Mesodermal cell (in vitro differentiated cells): ENCODE measurements at regions not wholly inside any gene's neighbourhood (a gene's known extent, or its start where the extent isn't known, plus 50 kb on each side); places are given as distances from the start of the nearest gene placed in this dataset.

Source experiments
- H3K27ac ChIP-seq: 2 replicates; pipeline ENCODE4 v1.7.0; 2013; ENCODE audit warnings: mild to moderate bottlenecking, low read depth, low read length, moderate library complexity; ENCODE audit not compliant: severe bottlenecking
- H3K36me3 ChIP-seq: 2 replicates; pipeline ENCODE4 v1.7.1; 2013; ENCODE audit warnings: mild to moderate bottlenecking, low read length, moderate library complexity; ENCODE audit not compliant: control insufficient read depth, insufficient read depth
- H3K4me1 ChIP-seq: one replicate; pipeline ENCODE4 v1.7.1; 2013; ENCODE audit warnings: mild to moderate bottlenecking, low read length; ENCODE audit not compliant: insufficient read depth, control insufficient read depth, poor library complexity, severe bottlenecking
- H3K4me3 ChIP-seq: 2 replicates; pipeline ENCODE4 v1.7.0; 2013; ENCODE audit warnings: low read length, control low read depth, mild to moderate bottlenecking; ENCODE audit not compliant: insufficient read depth, poor library complexity, severe bottlenecking; ENCODE audit errors: extremely low read depth
- H3K9me3 ChIP-seq: 2 replicates; pipeline ENCODE4 v1.7.1; 2013; ENCODE audit warnings: mild to moderate bottlenecking, low read length, moderate library complexity; ENCODE audit not compliant: control insufficient read depth
- WGBS, 2 experiments: methylation state at CpG; one replicate each; pipeline ENCODE4 v1.1.5; 2013; ENCODE audit warnings: missing lambda C conversion rate in 2 of 2; ENCODE audit not compliant: insufficient coverage in 2 of 2; 5-methylcytosine and 5-hydroxymethylcytosine counted together

- no peak overlapping the region for H3K27ac ChIP-seq
- no peaks in the 10 kb centered on the region for H3K36me3 ChIP-seq
- H3K9me3 ChIP-seq: no peaks in the 10 kb centered on the region
- 96 to 100% methylated on average over 3 to 4 of the region's 4 CpGs for WGBS, 2 experiments
- H3K4me1 ChIP-seq: peaks cover under 1% of the 10 kb centered on the region
- no peak overlapping the region for H3K4me3 ChIP-seq
Observed at GRCh38 chr13:40152922-40153321, 497.5 kb downstream of the COG6 start.

- 86 to 100% methylated on average over 2 of the region's 2 CpGs for WGBS, 2 experiments
- H3K27ac ChIP-seq: no peak overlapping the region
- H3K9me3 ChIP-seq: no peaks in the 10 kb centered on the region
- peaks cover 5% of the 10 kb centered on the region for H3K4me1 ChIP-seq
- no peak overlapping the region for H3K4me3 ChIP-seq
- no peaks in the 10 kb centered on the region for H3K36me3 ChIP-seq
Observed at GRCh38 chr13:40153516-40153915, 498.1 kb downstream of the COG6 start.

GRCh38 chr13:40155201-40155600, 499.7 kb downstream of the COG6 start:
- no peaks in the 10 kb centered on the region for H3K36me3 ChIP-seq
- WGBS, 2 experiments: 80 to 100% methylated on average over 1 to 2 of the region's 2 CpGs

GRCh38 chr13:40158218-40158617, 502.8 kb downstream of the COG6 start:
- Histone ChIP-seq H3K4me3 (no peak overlapping the region), H3K4me1 (peaks cover 8% of the 10 kb centered on the region), H3K27ac (no peak overlapping the region), H3K9me3 (no peaks in the 10 kb centered on the region), H3K36me3 (no peaks in the 10 kb centered on the region)
- 85 to 86% methylated on average over 1 of the region's 1 CpG for WGBS, 2 experiments

More at GRCh38 chr13:40155201-40155600, 499.7 kb downstream of the COG6 start:
- H3K27ac ChIP-seq: no peak overlapping the region
- peaks cover 5% of the 10 kb centered on the region for H3K4me1 ChIP-seq
- no peak overlapping the region for H3K4me3 ChIP-seq
- no peaks in the 10 kb centered on the region for H3K9me3 ChIP-seq

GRCh38 chr13:40158757-40159156, 503.3 kb downstream of the COG6 start:
- no peak overlapping the region for H3K27ac ChIP-seq
- WGBS, 2 experiments: 88% methylated on average over 3 to 4 of the region's 4 CpGs
- H3K4me3 ChIP-seq: no peak overlapping the region
- no peaks in the 10 kb centered on the region for H3K9me3 ChIP-seq
- H3K36me3 ChIP-seq: no peaks in the 10 kb centered on the region
- H3K4me1 ChIP-seq: peaks cover 8% of the 10 kb centered on the region

GRCh38 chr13:40159736-40160135, 504.3 kb downstream of the COG6 start:
- Histone ChIP-seq H3K4me1 (peaks cover 8% of the 10 kb centered on the region), H3K4me3 (no peak overlapping the region), H3K9me3 (no peaks in the 10 kb centered on the region), H3K36me3 (no peaks in the 10 kb centered on the region), H3K27ac (no peak overlapping the region)
- WGBS, 2 experiments: 84 to 100% methylated on average over 3 to 4 of the region's 4 CpGs

- H3K4me3 ChIP-seq: no peak overlapping the region
- 71 to 100% methylated on average over 1 to 4 of the region's 7 CpGs for WGBS, 2 experiments
Observed at GRCh38 chr13:40160618-40161350, 505.3 kb downstream of the COG6 start.

GRCh38 chr13:40161351-40161810, 505.1 kb downstream of the FOXO1 start:
- Histone ChIP-seq H3K36me3 (no peaks in the 10 kb centered on the region), H3K4me1 (peaks cover 8% of the 10 kb centered on the region), H3K27ac (no peak overlapping the region), H3K4me3 (no peak overlapping the region), H3K9me3 (no peaks in the 10 kb centered on the region)
- 57 to 80% methylated on average over 1 to 2 of the region's 4 CpGs for WGBS, 2 experiments

More at GRCh38 chr13:40160618-40161350, 505.3 kb downstream of the COG6 start:
- Histone ChIP-seq H3K9me3 (no peaks in the 10 kb centered on the region), H3K27ac (no peak overlapping the region), H3K4me1 (peaks cover 8% of the 10 kb centered on the region), H3K36me3 (no peaks in the 10 kb centered on the region)

- H3K4me1 ChIP-seq: peaks cover 8% of the 10 kb centered on the region
- no peaks in the 10 kb centered on the region for H3K36me3 ChIP-seq
- 83 to 96% methylated on average over 2 of the region's 2 CpGs for WGBS, 2 experiments
- no peak overlapping the region for H3K27ac ChIP-seq
- no peaks in the 10 kb centered on the region for H3K9me3 ChIP-seq
- no peak overlapping the region for H3K4me3 ChIP-seq
Observed at GRCh38 chr13:40161931-40162330, 504.5 kb downstream of the FOXO1 start.

GRCh38 chr13:40163066-40164000, 503.1 kb downstream of the FOXO1 start:
- 90 to 97% methylated on average over 9 to 11 of the region's 11 CpGs for WGBS, 2 experiments
- Histone ChIP-seq H3K9me3 (no peaks in the 10 kb centered on the region), H3K36me3 (no peaks in the 10 kb centered on the region)

More at GRCh38 chr13:40163066-40164000, 503.1 kb downstream of the FOXO1 start:
- Histone ChIP-seq H3K4me3 (no peak overlapping the region), H3K27ac (no peak overlapping the region), H3K4me1 (peaks cover 4% of the 10 kb centered on the region)
